K562 (cell line): ENCODE measurements at regions not wholly inside any gene's neighbourhood (a gene's known extent, or its start where the extent isn't known, plus 50 kb on each side); places are given as distances from the start of the nearest gene placed in this dataset.

Experiments
- BCOR ChIP-seq: fragments of 450-650 bp; IDR thresholded peaks from 2 replicates; pipeline ENCODE4 v1.6.1; 2016
- JUND ChIP-seq, 2 experiments: IDR thresholded peaks; 2 replicates in 1 of 2; 3 replicates in 1 of 2; pipeline ENCODE4 v1.6.1; 2011; ENCODE audit warnings: borderline replicate concordance in 2 of 2, low read depth in 2 of 2, low read length in 2 of 2, improper control_type of control experiment in 1 of 2, missing biosample characterization in 1 of 2, missing genetic modification characterization in 1 of 2, missing genetic modification reagents in 1 of 2
- KDM4B ChIP-seq, 2 experiments: fragments of 450-650 bp in 1 of 2; sonication (generic) in 1 of 2; IDR thresholded peaks; 2 replicates each; pipeline ENCODE4 v1.6.1; 2016 to 2017; ENCODE audit warnings: borderline replicate concordance in 2 of 2, antibody characterized with exemption in 1 of 2, low read depth in 1 of 2, mild to moderate bottlenecking in 1 of 2
- MEIS2 ChIP-seq: fragments of 450-650 bp; IDR thresholded peaks from 2 replicates; pipeline ENCODE4 v1.6.1; 2014; ENCODE audit warnings: mild to moderate bottlenecking; ENCODE audit not compliant: partially characterized antibody
- SMARCE1 ChIP-seq: fragments of 450-650 bp; IDR thresholded peaks from 2 replicates; pipeline ENCODE4 v1.7.1; 2016; ENCODE audit warnings: mild to moderate bottlenecking
- TARDBP ChIP-seq: fragments of 450-650 bp; IDR thresholded peaks from 2 replicates; pipeline ENCODE4 v1.6.1; 2016
- ZFX ChIP-seq: sonication (generic); formaldehyde crosslinking; IDR thresholded peaks from 2 replicates; pipeline ENCODE4 v1.8.0; 2022; ENCODE audit warnings: mild to moderate bottlenecking, missing genetic modification reagents, moderate library complexity
- ZNF133 ChIP-seq: fragments of 250-450 bp; sonication (Bioruptor Pico); IDR thresholded peaks from 2 replicates; pipeline ENCODE4 v1.4.0; 2020; ENCODE audit warnings: mild to moderate bottlenecking
- TF ChIP-seq, protein P1 (sequence below): fragments of 450-650 bp; IDR thresholded peaks from 2 replicates; pipeline ENCODE4 v1.6.1; 2016; ENCODE audit warnings: borderline replicate concordance

DNA sequence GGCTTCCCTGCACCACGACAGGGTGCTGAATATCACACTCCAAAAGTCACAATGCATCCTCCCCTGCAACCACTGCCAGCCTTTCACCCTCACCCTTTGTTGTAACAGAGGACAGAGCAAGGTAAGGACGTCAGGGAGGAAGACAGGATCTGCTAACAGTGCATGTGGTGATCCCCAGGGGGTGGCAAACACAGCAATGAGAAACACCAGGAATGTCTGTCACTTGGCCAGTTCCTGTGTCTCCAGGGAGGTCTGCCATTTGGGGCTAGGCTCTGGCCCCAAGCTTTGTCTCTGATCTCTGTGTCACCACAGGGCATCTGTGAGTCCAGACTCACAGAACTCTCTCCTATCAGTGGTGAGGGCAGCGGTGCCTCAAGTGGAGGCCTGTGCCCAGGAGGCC is 54.3 kb upstream of the SLC24A5 start (continued):
- TF ChIP-seq KDM4B (IDR thresholded peaks at IDR 0.05; ENCODE audit: borderline replicate concordance in 2 of 2, low read depth in 1 of 2) (no peak), ZNF133 (CRISPR knock-in tag) (no peak), BCOR (no peak), TARDBP (no peak), SMARCE1 (no peak), ZFX (CRISPR knock-in tag) (no peak), JUND (IDR thresholded peaks at IDR 0.05; ENCODE audit: borderline replicate concordance, low read depth, low read length) (no peak), JUND (tag; IDR thresholded peaks at IDR 0.05; ENCODE audit: borderline replicate concordance, low read depth, low read length) (no peak), MEIS2 (no peak)
- TF ChIP-seq, protein P1, sequence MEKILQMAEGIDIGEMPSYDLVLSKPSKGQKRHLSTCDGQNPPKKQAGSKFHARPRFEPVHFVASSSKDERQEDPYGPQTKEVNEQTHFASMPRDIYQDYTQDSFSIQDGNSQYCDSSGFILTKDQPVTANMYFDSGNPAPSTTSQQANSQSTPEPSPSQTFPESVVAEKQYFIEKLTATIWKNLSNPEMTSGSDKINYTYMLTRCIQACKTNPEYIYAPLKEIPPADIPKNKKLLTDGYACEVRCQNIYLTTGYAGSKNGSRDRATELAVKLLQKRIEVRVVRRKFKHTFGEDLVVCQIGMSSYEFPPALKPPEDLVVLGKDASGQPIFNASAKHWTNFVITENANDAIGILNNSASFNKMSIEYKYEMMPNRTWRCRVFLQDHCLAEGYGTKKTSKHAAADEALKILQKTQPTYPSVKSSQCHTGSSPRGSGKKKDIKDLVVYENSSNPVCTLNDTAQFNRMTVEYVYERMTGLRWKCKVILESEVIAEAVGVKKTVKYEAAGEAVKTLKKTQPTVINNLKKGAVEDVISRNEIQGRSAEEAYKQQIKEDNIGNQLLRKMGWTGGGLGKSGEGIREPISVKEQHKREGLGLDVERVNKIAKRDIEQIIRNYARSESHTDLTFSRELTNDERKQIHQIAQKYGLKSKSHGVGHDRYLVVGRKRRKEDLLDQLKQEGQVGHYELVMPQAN, result no peak
